Stomach (tissue), 8 donors: ENCODE measurements at regions not wholly inside any gene's neighbourhood (a gene's known extent, or its start where the extent isn't known, plus 50 kb on each side); places are given as distances from the start of the nearest gene placed in this dataset.

Experiments used
- DNase-seq, 2 donors: peaks; one replicate each; pipeline versions ENCODE4 v3.0.0 to v3.0.0-alpha.2; 2013 to 2019
- H3K27ac ChIP-seq, 5 donors: fragments of 200-600 bp in 4 of 5; sonication (generic) in 4 of 5; one replicate each; pipeline ENCODE4 v1.5.1; 2013 to 2019; ENCODE audit warnings: mild to moderate bottlenecking in 1 of 5, moderate library complexity in 1 of 5
- H3K27me3 ChIP-seq, 3 donors: fragments of 200-600 bp; sonication (generic); one replicate each; pipeline ENCODE4 v1.5.1; 2017 to 2019; ENCODE audit warnings: mixed run types in 1 of 3
- H3K36me3 ChIP-seq, 4 donors: fragments of 200-600 bp; sonication (generic); 1 replicate in 3 of 4; 2 replicates in 1 of 4; pipeline ENCODE4 v1.5.1; 2016 to 2019
- H3K4me1 ChIP-seq, 4 donors: fragments of 200-600 bp; sonication (generic); one replicate each; pipeline ENCODE4 v1.5.1; 2016 to 2019
- H3K4me3 ChIP-seq, 4 donors: fragments of 200-600 bp; sonication (generic) in 3 of 4; one replicate each; pipeline ENCODE4 v1.5.1; 2016 to 2019; ENCODE audit warnings: mild to moderate bottlenecking in 1 of 4
- H3K9me3 ChIP-seq, 4 donors: fragments of 200-600 bp; sonication (generic); one replicate each; pipeline ENCODE4 v1.5.1; 2016 to 2019
- CTCF ChIP-seq, 7 experiments: fragments of 450-650 bp in 4 of 7; fragments of 200-600 bp in 3 of 7; sonication (generic) in 3 of 7; IDR thresholded peaks; one replicate each; pipeline ENCODE4 v1.5.1; 2016 to 2019; ENCODE audit warnings: antibody characterized with exemption in 7 of 7, control low read depth in 2 of 7, mild to moderate bottlenecking in 1 of 7
- EP300 ChIP-seq: sonication (generic); formaldehyde crosslinking; IDR thresholded peaks from one replicate; pipeline ENCODE4 v1.6.1; 2017; ENCODE audit warnings: antibody characterized with exemption
- POLR2A ChIP-seq, 4 donors: fragments of 450-650 bp; IDR thresholded peaks; one replicate each; pipeline ENCODE4 v1.6.1; 2016; ENCODE audit warnings: antibody characterized with exemption in 4 of 4, control low read depth in 2 of 4, mild to moderate bottlenecking in 1 of 4, moderate library complexity in 1 of 4
- POLR2AphosphoS5 ChIP-seq, 3 donors: sonication (generic); formaldehyde crosslinking; IDR thresholded peaks; one replicate each; pipeline ENCODE4 v1.6.1; 2016; ENCODE audit warnings: antibody characterized with exemption in 3 of 3
- WGBS, 5 donors: extraction: QIAGEN DNeasy Blood & Tissue Kit in 3 of 5; methylation state at CpG; one replicate each; pipeline versions ENCODE4 v1.1.5 to v1.1.7; 2013 to 2018; 5-methylcytosine and 5-hydroxymethylcytosine counted together
- intact Hi-C: fragments of 100-400 bp; cut with DNase I; formaldehyde crosslinking; loops from one replicate; pipeline ENCODE4 v1.15.1; 2023; ENCODE audit warnings: low total_unique reads
- donor health status: healthy with polysubstance abuse.
- donor health status: Bipolar disorder and iron deficiency.
- donor health status: healthy.

- H3K36me3 ChIP-seq, result no peaks in the 10 kb centered on the region
- no peak for TF ChIP-seq CTCF (IDR thresholded peaks at IDR 0.05)
- no peak for TF ChIP-seq POLR2AphosphoS5 (IDR thresholded peaks at IDR 0.05)
- no peak overlapping the region for H3K27ac ChIP-seq
- peaks cover 0 to 11% (median 8%) of the 10 kb centered on the region in 4 donors for H3K9me3 ChIP-seq
- WGBS, 5 donors, result 79 to 92% (median 85%) methylated on average over 3 of the region's 3 CpGs
- intact Hi-C loops, result no loop called here
- H3K4me3 ChIP-seq, result no peak overlapping the region
- H3K4me1 ChIP-seq, result no peaks in the 10 kb centered on the region
- DNase-seq, result no peak
- no peaks in the 10 kb centered on the region for H3K27me3 ChIP-seq
These were observed 508.4 kb downstream of the TFEC start for GRCh38 chr7:115522174-115522573.

GRCh38 chr7:115516341-115516740, 514.2 kb downstream of the TFEC start:
- Histone ChIP-seq H3K27ac (no peak overlapping the region), H3K9me3 (no peaks in the 10 kb centered on the region), H3K4me3 (no peak overlapping the region), H3K4me1 (no peaks in the 10 kb centered on the region), H3K36me3 (no peaks in the 10 kb centered on the region), H3K27me3 (no peaks in the 10 kb centered on the region)
- 62 to 76% (median 75%) methylated on average over 2 of the region's 2 CpGs for WGBS, 5 donors
- no peak for TF ChIP-seq CTCF (IDR thresholded peaks at IDR 0.05)
- TF ChIP-seq POLR2A (IDR thresholded peaks at IDR 0.05), result no peak
- intact Hi-C loops, result no loop called here
- DNase-seq, result no peak

GRCh38 chr7:115511330-115511729, 519.2 kb downstream of the TFEC start:
- no peaks in the 10 kb centered on the region for H3K4me1 ChIP-seq
- no peaks in the 10 kb centered on the region for H3K9me3 ChIP-seq
- H3K27me3 ChIP-seq, result no peaks in the 10 kb centered on the region
- H3K36me3 ChIP-seq, result no peaks in the 10 kb centered on the region
- TF ChIP-seq CTCF (IDR thresholded peaks at IDR 0.05) (no peak), EP300 (no peak)
- 89 to 98% (median 97%) methylated on average over 3 of the region's 3 CpGs for WGBS, 5 donors
- no peak overlapping the region for H3K4me3 ChIP-seq
- no peak overlapping the region for H3K27ac ChIP-seq
- intact Hi-C loops, result no loop called here
- no peak for DNase-seq

GRCh38 chr7:115505136-115505535, 525.4 kb downstream of the TFEC start:
- DNase-seq, result no peak
- H3K4me3 ChIP-seq, result no peak overlapping the region
- intact Hi-C loops, result no loop called here
- no peaks in the 10 kb centered on the region for H3K27me3 ChIP-seq
- H3K36me3 ChIP-seq, result no peaks in the 10 kb centered on the region
- TF ChIP-seq CTCF (IDR thresholded peaks at IDR 0.05) (no peak), POLR2AphosphoS5 (IDR thresholded peaks at IDR 0.05) (no peak), EP300 (no peak), POLR2A (IDR thresholded peaks at IDR 0.05) (no peak)
- peaks cover 0 to under 1% (median 0%) of the 10 kb centered on the region in 4 donors for H3K4me1 ChIP-seq
- H3K9me3 ChIP-seq, result no peaks in the 10 kb centered on the region
- no peak overlapping the region for H3K27ac ChIP-seq

GRCh38 chr7:115499956-115500355, 530.6 kb downstream of the TFEC start:
- no peak overlapping the region for H3K4me3 ChIP-seq
- no peak overlapping the region for H3K27ac ChIP-seq
- no peak for TF ChIP-seq POLR2AphosphoS5 (IDR thresholded peaks at IDR 0.05)
- TF ChIP-seq POLR2A (IDR thresholded peaks at IDR 0.05), result no peak
- no peak for TF ChIP-seq EP300
- no peak for TF ChIP-seq CTCF (IDR thresholded peaks at IDR 0.05)
- WGBS, 5 donors, result 19 to 34% (median 25%) methylated on average over 3 of the region's 3 CpGs
- no peaks in the 10 kb centered on the region for H3K9me3 ChIP-seq
- DNase-seq, result no peak
- H3K36me3 ChIP-seq, result no peaks in the 10 kb centered on the region
- no peaks in the 10 kb centered on the region for H3K27me3 ChIP-seq
- H3K4me1 ChIP-seq, result peaks cover 0 to 6% (median 0%) of the 10 kb centered on the region in 4 donors
- intact Hi-C loops, result no loop called here
